ENCODE measurements at regions not wholly inside any gene's neighbourhood (a gene's known extent, or its start where the extent isn't known, plus 50 kb on each side); places are given as distances from the start of the nearest gene placed in this dataset.

DNA sequence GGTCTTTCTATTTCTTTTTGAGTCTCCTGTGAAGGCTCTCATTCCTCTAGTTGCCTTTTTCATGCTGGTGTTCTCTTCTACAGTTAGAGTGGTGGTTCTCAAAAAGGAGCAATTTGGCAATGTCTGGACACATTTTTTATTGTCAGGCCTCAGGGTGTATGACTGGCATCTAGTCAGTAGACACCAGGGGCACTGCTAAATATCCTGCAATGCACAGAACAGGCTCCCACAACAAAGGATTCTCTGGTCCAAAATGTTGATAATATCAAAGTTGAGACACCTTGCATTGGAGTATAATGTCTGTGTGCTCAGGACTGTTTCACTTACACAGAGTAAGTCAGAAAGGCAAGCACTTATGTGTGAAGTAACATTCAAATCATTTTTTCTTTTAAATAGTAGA lies 1360.7 kb downstream of the ADGRL3 start:
- H3K4me1 ChIP-seq (replicated peaks): no peaks in the 10 kb centered on the region
- no peaks in the 10 kb centered on the region for H3K36me3 ChIP-seq
- no peaks in the 10 kb centered on the region for H3K9me3 ChIP-seq
- H3K27ac ChIP-seq: no peak overlapping the region
- no peak for DNase-seq (ENCODE audit: low spot score)
- no peak for TF ChIP-seq POLR2A (IDR thresholded peaks at IDR 0.05)
- no peak for TF ChIP-seq CTCF (IDR thresholded peaks at IDR 0.05)
- TF ChIP-seq POLR2AphosphoS5 (IDR thresholded peaks at IDR 0.05): no peak
- no peaks in the 10 kb centered on the region for H3K27me3 ChIP-seq (replicated peaks; ENCODE audit: insufficient read depth)
- intact Hi-C loops (cut with DNase I): no loop called here
- H3K4me3 ChIP-seq: no peak overlapping the region

DNA sequence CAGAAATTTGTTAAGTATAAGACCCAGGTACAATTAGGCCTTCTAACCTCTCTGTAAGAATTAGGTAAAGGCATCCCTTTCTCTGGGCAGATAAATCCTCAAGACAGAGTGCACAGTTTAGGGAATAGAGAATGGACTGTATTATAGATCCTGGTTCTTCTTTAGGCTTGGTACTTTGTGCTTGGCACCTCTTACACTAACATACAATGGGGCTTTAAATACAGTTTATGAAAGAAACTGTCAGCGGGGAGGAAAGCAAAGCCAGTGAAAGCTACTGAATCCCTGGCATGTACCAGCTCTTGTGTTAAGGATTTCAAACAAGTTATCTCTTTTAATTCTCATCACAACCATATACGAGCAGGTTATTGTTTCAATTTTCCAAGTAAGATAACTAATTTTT lies 1350.0 kb downstream of the ADGRL3 start:
- Histone ChIP-seq H3K4me3 (no peak overlapping the region), H3K4me1 (replicated peaks) (no peaks in the 10 kb centered on the region), H3K9me3 (no peaks in the 10 kb centered on the region), H3K27me3 (replicated peaks; ENCODE audit: insufficient read depth) (no peaks in the 10 kb centered on the region), H3K27ac (no peak overlapping the region), H3K36me3 (no peaks in the 10 kb centered on the region)
- intact Hi-C loops (cut with DNase I): no loop called here
- 87% methylated on average over 2 of the region's 2 CpGs for WGBS
- no peak for DNase-seq (ENCODE audit: low spot score)
- TF ChIP-seq CTCF (IDR thresholded peaks at IDR 0.05): no peak

- H3K27me3 ChIP-seq (replicated peaks; ENCODE audit: insufficient read depth): no peaks in the 10 kb centered on the region
- intact Hi-C loops (cut with DNase I): no loop called here
- no peaks in the 10 kb centered on the region for H3K4me1 ChIP-seq (replicated peaks)
- 84% methylated on average over 1 of the region's 1 CpG for WGBS
- no peak overlapping the region for H3K4me3 ChIP-seq
- TF ChIP-seq POLR2AphosphoS5 (IDR thresholded peaks at IDR 0.05): no peak
- TF ChIP-seq CTCF (IDR thresholded peaks at IDR 0.05): no peak
- no peak for TF ChIP-seq POLR2A (IDR thresholded peaks at IDR 0.05)
- H3K27ac ChIP-seq: no peak overlapping the region
- no peaks in the 10 kb centered on the region for H3K36me3 ChIP-seq
- no peak for DNase-seq (ENCODE audit: low spot score)
- H3K9me3 ChIP-seq: no peaks in the 10 kb centered on the region
Observed at GRCh38 chr4:62549601-62550000, 1349.5 kb downstream of the ADGRL3 start.

DNA sequence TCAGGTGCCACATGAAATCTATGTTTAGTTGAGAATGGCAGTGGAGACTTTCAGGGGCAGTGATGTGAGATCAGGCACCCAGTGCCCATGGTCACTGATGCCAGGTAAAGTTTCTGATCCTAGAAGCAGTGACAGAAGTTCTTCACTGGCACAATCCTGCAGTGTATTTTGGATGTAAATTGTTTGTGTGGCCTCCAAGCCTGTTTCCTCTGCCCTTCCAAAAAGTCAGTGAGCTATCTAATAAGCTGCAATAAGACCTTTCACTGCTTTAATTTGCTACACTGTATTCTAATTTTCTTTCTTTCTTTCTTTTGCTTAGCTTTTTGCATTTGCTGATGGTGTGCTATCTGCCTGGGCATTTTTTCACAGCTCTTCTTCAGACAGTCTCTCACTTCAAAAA lies 1348.6 kb downstream of the ADGRL3 start:
- no peak overlapping the region for H3K27ac ChIP-seq
- H3K36me3 ChIP-seq: no peaks in the 10 kb centered on the region
- no peak for TF ChIP-seq POLR2A (IDR thresholded peaks at IDR 0.05)
- DNase-seq (ENCODE audit: low spot score): no peak
- no peaks in the 10 kb centered on the region for H3K27me3 ChIP-seq (replicated peaks; ENCODE audit: insufficient read depth)
- H3K4me1 ChIP-seq (replicated peaks): no peaks in the 10 kb centered on the region
- H3K4me3 ChIP-seq: no peak overlapping the region
- intact Hi-C loops (cut with DNase I): no loop called here
- H3K9me3 ChIP-seq: no peaks in the 10 kb centered on the region

- intact Hi-C loops (cut with DNase I): no loop called here
- H3K27ac ChIP-seq: no peak overlapping the region
- no peaks in the 10 kb centered on the region for H3K36me3 ChIP-seq
- no peaks in the 10 kb centered on the region for H3K4me1 ChIP-seq (replicated peaks)
- no peak for DNase-seq (ENCODE audit: low spot score)
- no peaks in the 10 kb centered on the region for H3K27me3 ChIP-seq (replicated peaks; ENCODE audit: insufficient read depth)
- no peak for TF ChIP-seq POLR2AphosphoS5 (IDR thresholded peaks at IDR 0.05)
- no peak overlapping the region for H3K4me3 ChIP-seq
- no peaks in the 10 kb centered on the region for H3K9me3 ChIP-seq
- WGBS: 57% methylated on average over 13 of the region's 13 CpGs
Observed at GRCh38 chr4:62548108-62548524, 1348.0 kb downstream of the ADGRL3 start.

DNA sequence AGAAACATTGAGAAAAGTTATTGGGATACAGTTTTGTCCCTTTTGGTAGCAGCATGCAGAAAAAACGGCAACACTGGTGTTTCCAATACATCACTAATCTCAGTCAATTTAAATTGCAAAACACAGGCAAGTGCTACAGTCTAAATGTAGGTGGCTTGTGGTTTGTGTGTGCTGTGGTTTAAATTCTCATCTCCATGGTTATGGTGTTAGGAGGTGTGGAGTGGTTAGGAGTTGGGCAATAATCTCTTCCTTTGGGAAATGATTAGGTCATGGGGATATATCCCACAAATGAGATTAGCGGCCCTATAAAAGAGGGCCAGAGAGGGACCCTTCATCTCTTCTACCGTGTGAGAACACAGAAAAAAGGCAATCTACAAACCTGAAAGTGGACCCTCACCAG lies 1344.3 kb downstream of the ADGRL3 start:
- H3K4me1 ChIP-seq (replicated peaks): no peaks in the 10 kb centered on the region
- no peak overlapping the region for H3K27ac ChIP-seq
- TF ChIP-seq POLR2AphosphoS5 (IDR thresholded peaks at IDR 0.05) (no peak), POLR2A (IDR thresholded peaks at IDR 0.05) (no peak), CTCF (IDR thresholded peaks at IDR 0.05) (no peak)
- H3K36me3 ChIP-seq: no peaks in the 10 kb centered on the region
- intact Hi-C loops (cut with DNase I): no loop called here
- 68% methylated on average over 3 of the region's 3 CpGs for WGBS
- H3K9me3 ChIP-seq: no peaks in the 10 kb centered on the region
- H3K27me3 ChIP-seq (replicated peaks; ENCODE audit: insufficient read depth): no peaks in the 10 kb centered on the region
- no peak for DNase-seq (ENCODE audit: low spot score)
- H3K4me3 ChIP-seq: no peak overlapping the region

All from prostate gland (tissue), 2 donors.